ENCODE measurements at regions not wholly inside any gene's neighbourhood (a gene's known extent, or its start where the extent isn't known, plus 50 kb on each side); places are given as distances from the start of the nearest gene placed in this dataset.
A peak's percentile ranks its signal among the peaks of the same experiment; 100 is the strongest.

GRCh38 chr10:35889226-35889625 lies 247.1 kb upstream of the FZD8 start:
- H2BK5ac ChIP-seq (ENCODE audit: low read depth, low read length, poor library complexity, severe bottlenecking): no peak overlapping the region
- no peak overlapping the region for H3K56ac ChIP-seq (ENCODE audit: extremely low read depth, insufficient read depth, low read length)
- 0 out of 2 replicates have a peak overlapping the region, but pooled peaks have one; percentile 14 for H3K23ac ChIP-seq (ENCODE audit: low read depth, low read length)
- H4K5ac ChIP-seq (ENCODE audit: low read depth, low read length): peak overlapping the region; percentile 31; the same call in 1 of the 2 replicates
- H4K91ac ChIP-seq (ENCODE audit: insufficient read depth, low read depth, low read length): no peak overlapping the region; the same call in 1 of the 2 replicates
- H3K4me3 ChIP-seq (ENCODE audit: insufficient read depth, low read depth, low read length): no peak overlapping the region
- no peak overlapping the region for H3K4me2 ChIP-seq (ENCODE audit: low read depth, low read length)
- no peaks in the 10 kb centered on the region for H3K27me3 ChIP-seq (ENCODE audit: control insufficient read depth, insufficient read depth, low read length)
- in situ Hi-C loops (cut with MboI; ENCODE audit: low sequenced_read_pairs) (no loop called here), intact Hi-C loops (cut with micrococcal nuclease) (no loop called here), dilution Hi-C loops (cut with HindIII; ENCODE audit: low sequenced_read_pairs, unreplicated experiment) (no loop called here)
- H4K8ac ChIP-seq (ENCODE audit: low read depth in 2 of 2, low read length in 2 of 2): no peak overlapping the region
- no peaks in the 10 kb centered on the region for H3K9me3 ChIP-seq (ENCODE audit: control insufficient read depth, insufficient read depth, low read length)
- ChIA-PET CTCF (no interaction called here), POLR2A (ENCODE audit: unreplicated experiment) (no interaction called here)
- H3K27ac ChIP-seq (ENCODE audit: insufficient read depth, low read length): no peak overlapping the region
- peaks cover 19% of the 10 kb centered on the region for H3K4me1 ChIP-seq (ENCODE audit: control insufficient read depth, insufficient read depth, low read length)
- no peak overlapping the region for H2AFZ ChIP-seq (replicated peaks; ENCODE audit: low read length, poor library complexity)
- H3K18ac ChIP-seq (ENCODE audit: low read depth, low read length): peak overlapping the region; percentile 42; the same call in 1 of the 2 replicates
- peaks cover 6% of the 10 kb centered on the region; the same call in 1 of the 2 replicates for H3K9me1 ChIP-seq (ENCODE audit: insufficient read depth, low read length)
- H2AK5ac ChIP-seq (ENCODE audit: low read depth, low read length): peak overlapping the region; percentile 78
- WGBS, 2 experiments (ENCODE audit: extremely low coverage in 2 of 2, insufficient read length in 1 of 2): no CpG with 5 or more reads among the region's 2 CpGs
- H2BK20ac ChIP-seq (ENCODE audit: low read depth, low read length): 0 out of 2 replicates have a peak overlapping the region, but pooled peaks have one; percentile 59
- peak overlapping the region; percentile 60; the same call in 1 of the 2 replicates for H2BK120ac ChIP-seq (ENCODE audit: low read depth, low read length)
- BruUV-seq (replicated peaks): no TSS peak
- no peak overlapping the region for H3K9ac ChIP-seq (ENCODE audit: low read depth, low read length)
- no peak for TF ChIP-seq POLR2A (IDR thresholded peaks at IDR 0.05; ENCODE audit: low read depth, low read length)
- TF ChIP-seq BHLHE40 (IDR thresholded peaks at IDR 0.05; ENCODE audit: low read depth, low read length): no peak
- TF ChIP-seq RCOR1 (IDR thresholded peaks at IDR 0.05; ENCODE audit: insufficient replicate concordance, low read length): no peak
- TF ChIP-seq MXI1 (IDR thresholded peaks at IDR 0.05; ENCODE audit: borderline replicate concordance, low read depth, low read length): no peak
- H3K36me3 ChIP-seq (ENCODE audit: control insufficient read depth, insufficient read depth, low read length): no peaks in the 10 kb centered on the region
- no peak overlapping the region for H3K4ac ChIP-seq (ENCODE audit: low read depth, low read length)
- ATAC-seq (ENCODE audit: low read depth) (no peak), DNase-seq (no peak)
- H2AK9ac ChIP-seq (replicated peaks; ENCODE audit: low read depth, low read length, poor library complexity): no peak overlapping the region
- H4K20me1 ChIP-seq (ENCODE audit: insufficient read depth, low read length): no peaks in the 10 kb centered on the region
- peak overlapping the region; percentile 50; the same call in 2 of the 3 replicates for H2BK15ac ChIP-seq (ENCODE audit: low read depth, low read length)
- no peaks in the 10 kb centered on the region for H3K79me1 ChIP-seq (ENCODE audit: low read depth in 1 of 2, low read length in 2 of 2)
- no peak overlapping the region for H3K14ac ChIP-seq (replicated peaks; ENCODE audit: low read depth, low read length)

Measured in IMR-90 (cell line).